ENCODE measurements at regions not wholly inside any gene's neighbourhood (a gene's known extent, or its start where the extent isn't known, plus 50 kb on each side); places are given as distances from the start of the nearest gene placed in this dataset.

GRCh38 chrX:142686653-142687283 lies 339.0 kb upstream of the SPANXN4 start:
- DNase-seq: no peak
- Histone ChIP-seq H3K4me3 (replicated peaks in 1 of 3) (no peak overlapping the region), H3K4me1 (no peaks in the 10 kb centered on the region), H3K27me3 (no peaks in the 10 kb centered on the region), H3K36me3 (no peaks in the 10 kb centered on the region), H3K27ac (no peak overlapping the region), H3K9me3 (no peaks in the 10 kb centered on the region)
- no peak for TF ChIP-seq POLR2A (IDR thresholded peaks at IDR 0.05)
- TF ChIP-seq CTCF (IDR thresholded peaks at IDR 0.05): no peak
- intact Hi-C loops (cut with DNase I): no loop called here
- whole genome bisulfite sequencing, 2 donors: 20 to 30% methylated on average over 3 of the region's 3 CpGs

GRCh38 chrX:142686206-142686605 lies 339.5 kb upstream of the SPANXN4 start:
- Histone ChIP-seq H3K4me1 (no peaks in the 10 kb centered on the region), H3K36me3 (no peaks in the 10 kb centered on the region), H3K4me3 (replicated peaks in 1 of 3) (no peak overlapping the region), H3K27me3 (no peaks in the 10 kb centered on the region), H3K9me3 (no peaks in the 10 kb centered on the region), H3K27ac (no peak overlapping the region)
- DNase-seq: no peak
- intact Hi-C loops (cut with DNase I): no loop called here
- TF ChIP-seq CTCF (IDR thresholded peaks at IDR 0.05) (no peak), POLR2A (IDR thresholded peaks at IDR 0.05) (no peak)
- WGBS, 2 donors: 83% methylated on average over 1 of the region's 1 CpG

- no peak for DNase-seq
- no peak for TF ChIP-seq CTCF (IDR thresholded peaks at IDR 0.05)
- no peak for TF ChIP-seq POLR2A (IDR thresholded peaks at IDR 0.05)
- Histone ChIP-seq H3K4me1 (no peaks in the 10 kb centered on the region), H3K36me3 (no peaks in the 10 kb centered on the region), H3K9me3 (no peaks in the 10 kb centered on the region), H3K27me3 (no peaks in the 10 kb centered on the region), H3K4me3 (replicated peaks in 1 of 3) (no peak overlapping the region), H3K27ac (no peak overlapping the region)
- intact Hi-C loops (cut with DNase I): no loop called here
Observed at GRCh38 chrX:142680038-142680437, 345.7 kb upstream of the SPANXN4 start.

GRCh38 chrX:142671036-142671435 lies 354.7 kb upstream of the SPANXN4 start:
- intact Hi-C loops (cut with DNase I): no loop called here
- Histone ChIP-seq H3K4me3 (replicated peaks in 1 of 3) (no peak overlapping the region), H3K4me1 (no peaks in the 10 kb centered on the region), H3K27me3 (no peaks in the 10 kb centered on the region), H3K9me3 (no peaks in the 10 kb centered on the region), H3K27ac (no peak overlapping the region), H3K36me3 (no peaks in the 10 kb centered on the region)
- WGBS, 2 donors: 62 to 92% methylated on average over 1 of the region's 1 CpG
- TF ChIP-seq POLR2A (IDR thresholded peaks at IDR 0.05) (no peak), CTCF (IDR thresholded peaks at IDR 0.05) (no peak)
- DNase-seq: no peak

- Histone ChIP-seq H3K27ac (no peak overlapping the region), H3K27me3 (no peaks in the 10 kb centered on the region), H3K9me3 (no peaks in the 10 kb centered on the region), H3K4me3 (replicated peaks in 1 of 3) (no peak overlapping the region), H3K36me3 (no peaks in the 10 kb centered on the region), H3K4me1 (no peaks in the 10 kb centered on the region)
- 61 to 68% methylated on average over 3 of the region's 3 CpGs for WGBS, 2 donors
- TF ChIP-seq POLR2A (IDR thresholded peaks at IDR 0.05): no peak
- no peak for TF ChIP-seq CTCF (IDR thresholded peaks at IDR 0.05)
- intact Hi-C loops (cut with DNase I): no loop called here
- no peak for DNase-seq
Observed at GRCh38 chrX:142663330-142664095, 362.2 kb upstream of the SPANXN4 start.

Measured in thyroid gland (tissue), 4 donors.